ENCODE measurements at regions not wholly inside any gene's neighbourhood (a gene's known extent, or its start where the extent isn't known, plus 50 kb on each side); places are given as distances from the start of the nearest gene placed in this dataset.

DNA sequence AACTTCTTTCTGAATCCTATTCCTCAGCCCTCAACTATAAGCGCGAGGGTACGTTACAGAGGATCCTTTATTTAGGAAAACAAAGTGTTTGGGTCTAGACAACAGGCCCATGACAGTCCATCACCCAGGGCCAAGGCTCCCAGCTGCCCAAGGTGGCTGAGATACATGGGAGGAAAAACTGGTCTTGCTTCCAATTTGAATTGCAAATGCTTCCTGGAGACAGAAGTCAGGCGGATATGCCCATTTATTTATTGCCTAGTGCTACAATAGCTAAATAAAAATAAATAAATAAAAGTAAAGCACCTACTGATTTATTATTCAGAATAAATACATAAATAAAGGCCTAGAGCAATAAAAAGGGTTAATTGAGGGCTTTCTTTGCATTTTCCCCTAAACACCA lies 248.7 kb downstream of the DHX15 start:
- Mint-ChIP-seq H3K36me3 (ENCODE audit: low read depth) (no peaks in the 10 kb centered on the region), H3K9me3 (peaks cover 5% of the 10 kb centered on the region), H3K27me3 (ENCODE audit: low read depth) (no peaks in the 10 kb centered on the region), H3K27ac (ENCODE audit: unreplicated experiment) (no peak overlapping the region), H3K4me3 (no peak overlapping the region), H3K4me1 (peaks cover 4% of the 10 kb centered on the region)
- TF ChIP-seq, protein P1, sequence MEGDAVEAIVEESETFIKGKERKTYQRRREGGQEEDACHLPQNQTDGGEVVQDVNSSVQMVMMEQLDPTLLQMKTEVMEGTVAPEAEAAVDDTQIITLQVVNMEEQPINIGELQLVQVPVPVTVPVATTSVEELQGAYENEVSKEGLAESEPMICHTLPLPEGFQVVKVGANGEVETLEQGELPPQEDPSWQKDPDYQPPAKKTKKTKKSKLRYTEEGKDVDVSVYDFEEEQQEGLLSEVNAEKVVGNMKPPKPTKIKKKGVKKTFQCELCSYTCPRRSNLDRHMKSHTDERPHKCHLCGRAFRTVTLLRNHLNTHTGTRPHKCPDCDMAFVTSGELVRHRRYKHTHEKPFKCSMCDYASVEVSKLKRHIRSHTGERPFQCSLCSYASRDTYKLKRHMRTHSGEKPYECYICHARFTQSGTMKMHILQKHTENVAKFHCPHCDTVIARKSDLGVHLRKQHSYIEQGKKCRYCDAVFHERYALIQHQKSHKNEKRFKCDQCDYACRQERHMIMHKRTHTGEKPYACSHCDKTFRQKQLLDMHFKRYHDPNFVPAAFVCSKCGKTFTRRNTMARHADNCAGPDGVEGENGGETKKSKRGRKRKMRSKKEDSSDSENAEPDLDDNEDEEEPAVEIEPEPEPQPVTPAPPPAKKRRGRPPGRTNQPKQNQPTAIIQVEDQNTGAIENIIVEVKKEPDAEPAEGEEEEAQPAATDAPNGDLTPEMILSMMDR (conservative IDR thresholded peaks at IDR 0.05), result no peak
- DNase-seq (ENCODE audit: low read depth, low spot score), result no peak

DNA sequence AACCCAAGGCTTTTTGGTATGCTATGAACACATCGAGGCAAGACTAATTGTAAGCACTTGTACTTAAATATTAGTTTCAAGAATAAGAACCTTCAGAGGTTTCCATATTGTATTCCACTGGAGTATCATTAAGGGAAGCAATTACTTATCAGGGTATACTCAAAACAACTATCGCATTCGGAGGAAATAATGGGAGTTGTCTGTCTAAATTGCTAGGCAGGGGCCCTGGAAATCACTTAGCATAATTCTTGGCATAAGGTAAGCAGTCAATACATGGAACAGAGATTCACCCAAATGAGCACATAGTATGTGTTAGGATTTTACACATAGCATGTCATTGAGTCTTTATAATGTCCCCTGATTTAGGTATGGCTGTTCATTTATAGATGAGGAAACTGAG lies 249.4 kb downstream of the DHX15 start:
- no peaks in the 10 kb centered on the region for H3K36me3 Mint-ChIP-seq (ENCODE audit: low read depth)

DNA sequence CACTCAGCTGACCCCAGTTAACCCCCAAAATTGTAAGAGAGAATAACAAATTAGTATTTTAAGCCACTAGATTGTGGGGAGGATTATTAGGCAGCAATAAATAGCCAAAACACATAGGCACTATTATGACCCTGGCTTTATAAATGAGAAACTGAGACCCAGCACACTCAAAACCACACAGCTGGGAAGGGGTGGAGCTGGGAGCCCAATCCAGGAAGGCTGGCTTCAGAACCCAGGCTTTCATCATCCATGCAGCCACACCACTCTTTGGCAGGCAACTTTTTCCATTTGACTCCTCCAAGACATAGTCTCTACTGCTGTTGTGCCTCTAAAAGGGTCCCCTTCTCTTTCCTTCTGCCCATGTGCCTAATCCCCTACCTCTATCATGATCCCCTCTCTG lies 253.8 kb downstream of the DHX15 start:
- no peaks in the 10 kb centered on the region for H3K9me3 Mint-ChIP-seq
- H3K4me3 Mint-ChIP-seq, result no peak overlapping the region
- H3K4me1 Mint-ChIP-seq, result peaks cover 16% of the 10 kb centered on the region
- no peaks in the 10 kb centered on the region for H3K36me3 Mint-ChIP-seq (ENCODE audit: low read depth)
- no peak overlapping the region for H3K27ac Mint-ChIP-seq (ENCODE audit: unreplicated experiment)
- H3K27me3 Mint-ChIP-seq (ENCODE audit: low read depth), result peaks cover 9% of the 10 kb centered on the region
- TF ChIP-seq, protein P1 (conservative IDR thresholded peaks at IDR 0.05), result no peak
- DNase-seq (ENCODE audit: low read depth, low spot score), result no peak

More for the DNA sequence above, 249.4 kb downstream of the DHX15 start:
- TF ChIP-seq, protein P1 (conservative IDR thresholded peaks at IDR 0.05), result no peak
- Mint-ChIP-seq H3K4me1 (peaks cover 4% of the 10 kb centered on the region), H3K27ac (ENCODE audit: unreplicated experiment) (no peak overlapping the region), H3K9me3 (peaks cover 5% of the 10 kb centered on the region), H3K27me3 (ENCODE audit: low read depth) (no peaks in the 10 kb centered on the region), H3K4me3 (no peak overlapping the region)
- no peak for DNase-seq (ENCODE audit: low read depth, low spot score)

DNA sequence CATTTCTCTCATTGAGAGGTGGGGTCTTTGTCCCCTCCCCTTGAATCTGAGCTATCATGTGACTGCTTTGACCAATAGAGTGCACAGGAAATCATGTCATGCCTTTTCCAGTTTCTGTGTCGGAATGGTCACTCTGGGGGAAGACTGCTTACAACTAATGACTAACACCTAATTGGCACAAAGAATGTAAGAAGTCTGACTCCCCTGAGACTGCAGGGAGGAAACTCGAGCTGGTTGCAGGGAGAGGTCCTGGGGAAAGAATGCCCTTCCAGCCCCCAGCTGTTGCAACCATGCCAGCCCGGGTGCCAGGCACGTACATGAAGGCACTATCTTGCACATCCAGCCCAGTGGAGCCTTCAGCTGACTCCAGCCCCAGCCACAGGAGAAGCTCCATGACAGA lies 254.2 kb downstream of the DHX15 start:
- Mint-ChIP-seq H3K4me3 (no peak overlapping the region), H3K36me3 (ENCODE audit: low read depth) (no peaks in the 10 kb centered on the region), H3K27me3 (ENCODE audit: low read depth) (peaks cover 9% of the 10 kb centered on the region), H3K27ac (ENCODE audit: unreplicated experiment) (no peak overlapping the region), H3K4me1 (peaks cover 16% of the 10 kb centered on the region), H3K9me3 (no peaks in the 10 kb centered on the region)
- DNase-seq (ENCODE audit: low read depth, low spot score), result no peak
- TF ChIP-seq, protein P1 (conservative IDR thresholded peaks at IDR 0.05), result no peak

DNA sequence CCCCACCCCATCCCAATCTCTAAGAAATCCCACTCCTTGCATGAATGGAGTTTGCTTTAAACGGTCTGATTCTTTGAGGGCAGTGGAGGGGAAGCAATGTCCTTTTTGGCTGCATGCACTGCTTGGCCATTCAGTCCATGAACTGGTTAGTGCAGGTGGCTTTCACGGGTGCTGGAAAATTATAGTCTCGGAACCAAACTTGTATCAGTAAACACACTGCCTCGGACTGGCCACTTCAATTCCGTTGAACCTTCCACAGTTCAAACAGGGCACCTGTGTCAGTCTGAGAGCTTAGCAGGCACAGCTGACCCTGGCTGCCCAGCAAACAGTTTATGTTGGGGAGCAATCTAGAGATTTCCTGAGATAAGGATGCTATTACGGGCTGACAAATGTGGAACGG lies 255.6 kb downstream of the DHX15 start:
- TF ChIP-seq, protein P1 (conservative IDR thresholded peaks at IDR 0.05), result no peak
- H3K9me3 Mint-ChIP-seq, result no peaks in the 10 kb centered on the region
- H3K27ac Mint-ChIP-seq (ENCODE audit: unreplicated experiment), result peak overlapping the region; percentile 12
- H3K4me1 Mint-ChIP-seq, result peaks cover 16% of the 10 kb centered on the region
- no peak for DNase-seq (ENCODE audit: low read depth, low spot score)
- H3K27me3 Mint-ChIP-seq (ENCODE audit: low read depth), result peaks cover 21% of the 10 kb centered on the region
- H3K36me3 Mint-ChIP-seq (ENCODE audit: low read depth), result no peaks in the 10 kb centered on the region
- no peak overlapping the region for H3K4me3 Mint-ChIP-seq

DNA sequence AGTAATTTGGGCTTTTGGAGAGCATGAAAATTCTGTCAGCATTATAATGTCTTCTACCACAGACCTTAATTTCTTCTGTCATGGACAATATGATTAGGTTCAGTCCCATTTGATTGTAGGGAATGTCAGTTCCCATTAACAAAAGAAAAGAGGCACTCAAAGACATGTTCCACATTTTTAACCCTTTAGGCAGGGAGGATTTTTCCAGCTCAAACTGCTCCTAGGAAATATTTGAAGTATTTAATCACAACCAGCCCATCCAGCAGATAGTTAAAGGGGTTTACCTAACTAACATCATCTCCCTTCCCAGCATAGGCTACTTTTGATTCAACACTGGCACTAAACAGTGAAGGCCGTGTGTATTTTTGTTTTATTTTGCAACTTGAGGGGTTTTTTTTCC lies 256.0 kb downstream of the DHX15 start:
- no peak overlapping the region for H3K27ac Mint-ChIP-seq (ENCODE audit: unreplicated experiment)
- peaks cover 25% of the 10 kb centered on the region for H3K27me3 Mint-ChIP-seq (ENCODE audit: low read depth)
- TF ChIP-seq, protein P1 (conservative IDR thresholded peaks at IDR 0.05), result no peak
- no peaks in the 10 kb centered on the region for H3K36me3 Mint-ChIP-seq (ENCODE audit: low read depth)
- H3K9me3 Mint-ChIP-seq, result no peaks in the 10 kb centered on the region
- peaks cover 16% of the 10 kb centered on the region for H3K4me1 Mint-ChIP-seq
- no peak for DNase-seq (ENCODE audit: low read depth, low spot score)
- no peak overlapping the region for H3K4me3 Mint-ChIP-seq
